MG63 (cell line): ENCODE measurements at regions not wholly inside any gene's neighbourhood (a gene's known extent, or its start where the extent isn't known, plus 50 kb on each side); places are given as distances from the start of the nearest gene placed in this dataset.

Source experiments
- DNase-seq: peaks from one replicate; pipeline ENCODE4 v3.0.0-alpha.2; 2020
- H3K27me3 ChIP-seq: fragments of 250-450 bp; sonication (Bioruptor Pico); 2 replicates; pipeline ENCODE4 v1.5.1; 2020; ENCODE audit warnings: mild to moderate bottlenecking, moderate library complexity
- H3K36me3 ChIP-seq: fragments of 250-450 bp; sonication (Bioruptor Pico); 2 replicates; pipeline ENCODE4 v1.5.1; 2020; ENCODE audit warnings: mild to moderate bottlenecking, moderate library complexity
- H3K4me3 ChIP-seq: fragments of 250-450 bp; sonication (Bioruptor Pico); 2 replicates; pipeline ENCODE4 v1.5.1; 2020; ENCODE audit warnings: mild to moderate bottlenecking, moderate library complexity
- H3K9me3 ChIP-seq: fragments of 250-450 bp; sonication (Bioruptor Pico); 2 replicates; pipeline ENCODE4 v1.5.1; 2020; ENCODE audit warnings: mild to moderate bottlenecking, moderate library complexity

DNA sequence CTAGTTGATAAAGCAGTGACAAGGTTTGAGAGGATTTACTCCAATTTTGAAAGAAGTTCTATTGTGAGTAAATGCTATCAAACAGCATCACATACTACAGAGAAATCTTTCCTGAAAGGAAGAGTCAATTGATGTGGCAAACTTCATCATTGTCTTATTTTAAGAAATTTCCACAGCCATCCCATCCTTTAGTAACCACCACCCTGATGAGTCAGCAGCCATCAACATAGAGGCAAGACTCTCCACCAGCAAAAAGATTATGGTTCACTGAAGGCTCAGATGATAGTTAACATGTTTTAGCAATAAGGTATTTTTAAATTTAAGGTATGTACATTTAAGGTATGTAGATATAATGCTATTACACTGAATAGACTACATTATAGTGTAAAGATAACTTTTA lies 122.1 kb upstream of the ARHGAP5 start:
- Histone ChIP-seq H3K27me3 (no peaks in the 10 kb centered on the region), H3K36me3 (no peaks in the 10 kb centered on the region), H3K9me3 (no peaks in the 10 kb centered on the region), H3K4me3 (no peak overlapping the region)
- no peak for DNase-seq

DNA sequence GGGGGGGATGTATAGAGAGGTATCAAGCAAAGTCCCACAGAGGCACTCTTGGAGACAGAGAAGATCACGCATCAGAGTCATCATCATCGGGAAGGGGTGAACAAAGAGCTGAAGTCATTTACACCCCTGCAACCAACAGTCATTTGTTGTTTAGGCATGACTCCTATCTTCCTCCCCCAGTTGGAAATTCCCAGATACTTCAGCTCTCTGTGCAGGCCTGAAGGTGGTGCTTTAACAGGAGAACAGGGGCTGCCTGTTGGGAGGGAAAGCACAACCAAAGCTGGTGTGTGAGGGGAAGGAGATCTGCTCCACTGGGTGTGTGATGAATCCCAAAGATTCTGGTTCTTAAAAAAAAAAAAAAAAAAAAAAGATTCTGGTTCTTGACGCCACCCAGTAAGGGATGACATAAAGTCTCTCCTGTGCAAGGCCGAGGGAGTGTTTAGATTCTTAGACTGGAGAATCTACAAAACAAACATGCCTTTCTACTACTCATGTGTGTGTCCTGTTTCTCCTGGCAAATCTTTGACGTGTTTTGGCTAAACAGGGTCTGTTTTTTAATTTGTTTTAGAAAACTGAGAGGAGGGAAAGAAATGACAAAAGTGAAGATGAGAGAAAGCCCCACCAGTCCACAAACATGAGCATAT lies 121.0 kb upstream of the ARHGAP5 start:
- H3K27me3 ChIP-seq = no peaks in the 10 kb centered on the region
- no peak overlapping the region for H3K4me3 ChIP-seq
- no peak for DNase-seq
- H3K36me3 ChIP-seq = no peaks in the 10 kb centered on the region
- H3K9me3 ChIP-seq = no peaks in the 10 kb centered on the region

DNA sequence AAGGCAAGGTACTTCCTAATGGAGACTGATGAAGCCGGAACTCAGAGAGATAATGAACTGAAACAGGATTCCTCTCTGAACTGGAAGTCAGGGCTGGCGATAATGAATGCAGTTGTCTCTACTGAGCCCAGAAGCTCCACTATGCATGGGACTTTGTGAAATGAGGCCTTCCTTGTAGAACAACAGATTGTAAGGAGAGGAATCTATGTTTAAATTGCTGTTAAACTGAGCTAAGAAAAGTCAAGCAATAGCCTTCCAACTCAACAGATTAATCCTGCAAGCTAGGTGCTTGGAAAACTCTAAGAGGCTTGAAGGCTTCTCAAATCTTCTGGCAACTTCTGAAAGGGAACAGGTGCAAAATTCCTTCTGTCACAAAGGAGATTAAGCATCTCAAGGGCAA lies 119.5 kb upstream of the ARHGAP5 start:
- no peaks in the 10 kb centered on the region for H3K36me3 ChIP-seq
- no peak for DNase-seq

DNA sequence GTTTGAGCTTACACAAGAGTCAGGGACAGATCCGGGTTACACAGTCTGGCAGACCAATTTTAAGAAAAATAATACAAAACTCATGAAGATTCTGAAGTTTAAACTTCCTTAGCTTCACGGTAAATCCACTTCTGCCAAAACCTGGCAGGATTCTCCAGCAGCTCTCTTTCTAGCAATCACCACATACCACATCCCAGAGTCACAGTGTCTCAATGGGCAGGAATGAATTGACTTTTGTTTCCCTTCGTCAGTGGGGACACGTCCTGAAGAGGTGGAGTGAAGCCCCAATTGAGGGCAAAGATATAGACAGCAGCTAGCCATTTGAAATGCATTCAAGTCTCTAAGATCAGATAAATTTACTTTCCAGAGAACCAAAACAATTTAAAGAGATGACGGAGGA lies 117.1 kb upstream of the ARHGAP5 start:
- no peaks in the 10 kb centered on the region for H3K27me3 ChIP-seq
- no peaks in the 10 kb centered on the region for H3K36me3 ChIP-seq
- no peaks in the 10 kb centered on the region for H3K9me3 ChIP-seq
- H3K4me3 ChIP-seq = no peak overlapping the region
- DNase-seq = no peak

More for the DNA sequence above, 119.5 kb upstream of the ARHGAP5 start:
- Histone ChIP-seq H3K27me3 (no peaks in the 10 kb centered on the region), H3K4me3 (no peak overlapping the region), H3K9me3 (no peaks in the 10 kb centered on the region)

DNA sequence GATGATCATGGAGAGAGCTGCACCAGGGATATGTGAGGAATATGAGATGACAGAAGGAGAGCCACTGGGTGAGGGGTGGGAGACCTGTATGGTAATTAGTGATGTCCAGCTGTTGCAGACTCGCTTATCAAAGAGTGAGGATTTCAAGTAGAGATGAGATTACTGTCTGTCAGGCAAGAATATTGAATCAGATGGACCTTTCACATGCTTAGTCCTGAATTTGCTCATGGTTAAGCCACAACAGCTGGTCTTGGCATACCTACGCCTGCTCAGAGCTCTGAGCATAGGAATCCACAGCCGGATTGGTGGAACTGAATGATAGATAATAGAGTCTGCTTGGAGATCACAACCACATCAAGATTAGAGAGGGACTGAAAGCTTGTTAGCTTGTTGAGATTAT lies 115.2 kb upstream of the ARHGAP5 start:
- H3K4me3 ChIP-seq = no peak overlapping the region
- H3K9me3 ChIP-seq = no peaks in the 10 kb centered on the region
- no peaks in the 10 kb centered on the region for H3K27me3 ChIP-seq
- no peak for DNase-seq
- no peaks in the 10 kb centered on the region for H3K36me3 ChIP-seq

DNA sequence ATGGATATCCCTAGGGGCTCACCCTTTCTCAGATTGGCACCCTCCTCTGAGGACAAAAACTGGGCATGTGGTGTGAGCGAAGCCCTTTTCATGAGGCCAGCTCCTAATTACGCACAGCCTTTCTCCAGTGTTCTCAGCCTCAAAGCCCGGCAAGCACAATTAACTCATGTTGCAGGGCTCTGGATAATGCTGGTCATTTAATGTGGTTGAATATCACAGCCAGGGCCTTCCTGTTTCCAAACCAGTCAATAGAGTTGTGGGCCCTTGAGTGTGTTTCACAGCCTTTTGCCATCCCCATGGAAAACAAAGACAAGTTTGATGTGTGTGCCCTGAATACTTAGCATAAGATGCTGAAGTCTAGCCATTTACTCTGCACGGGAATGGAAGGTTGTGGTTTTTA lies 114.2 kb upstream of the ARHGAP5 start:
- H3K9me3 ChIP-seq = no peaks in the 10 kb centered on the region
- DNase-seq = no peak

DNA sequence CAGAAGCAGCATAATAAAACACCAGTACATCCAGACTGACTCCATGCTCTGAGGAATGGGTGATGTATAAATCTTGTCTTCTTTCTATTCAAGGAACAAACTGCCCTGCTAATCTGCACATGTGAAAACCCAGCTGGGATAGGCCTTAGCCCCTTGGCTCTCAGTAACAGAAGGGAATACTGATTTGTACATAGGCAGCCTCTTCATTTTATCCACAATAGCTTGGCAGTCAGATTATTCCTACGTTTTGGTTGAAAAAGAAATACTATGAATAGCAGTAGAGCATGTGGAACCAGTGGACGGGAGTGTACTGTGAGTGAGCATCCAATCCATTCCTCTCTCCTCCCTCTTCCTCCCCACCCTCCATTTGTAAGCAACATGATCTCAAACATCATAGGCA lies 113.5 kb upstream of the ARHGAP5 start:
- H3K27me3 ChIP-seq = no peaks in the 10 kb centered on the region
- no peak overlapping the region for H3K4me3 ChIP-seq
- no peaks in the 10 kb centered on the region for H3K36me3 ChIP-seq
- DNase-seq = no peak
- H3K9me3 ChIP-seq = no peaks in the 10 kb centered on the region

More for the DNA sequence above, 114.2 kb upstream of the ARHGAP5 start:
- Histone ChIP-seq H3K27me3 (no peaks in the 10 kb centered on the region), H3K36me3 (no peaks in the 10 kb centered on the region), H3K4me3 (no peak overlapping the region)

DNA sequence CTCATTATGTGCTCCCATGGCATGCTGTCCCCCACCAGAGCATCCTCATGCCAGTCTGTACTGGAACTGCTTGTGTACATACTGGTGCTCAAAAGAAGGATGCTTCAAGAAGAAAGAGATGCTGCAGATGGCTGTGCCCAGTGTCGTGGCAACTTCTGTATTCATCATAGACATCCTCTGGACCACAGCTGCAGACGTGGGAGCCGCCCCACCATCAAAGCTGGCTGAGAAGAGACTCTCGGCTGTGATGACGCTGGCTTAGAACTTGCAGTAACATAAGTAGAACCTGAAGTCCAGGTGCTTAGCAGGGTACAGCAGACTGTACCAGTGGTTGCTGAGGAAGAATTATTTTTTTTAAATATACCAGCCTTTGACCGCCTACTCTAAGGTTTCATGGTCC lies 112.6 kb upstream of the ARHGAP5 start:
- H3K4me3 ChIP-seq = no peak overlapping the region
- no peak for DNase-seq
- no peaks in the 10 kb centered on the region for H3K27me3 ChIP-seq
- H3K36me3 ChIP-seq = no peaks in the 10 kb centered on the region
- H3K9me3 ChIP-seq = no peaks in the 10 kb centered on the region

DNA sequence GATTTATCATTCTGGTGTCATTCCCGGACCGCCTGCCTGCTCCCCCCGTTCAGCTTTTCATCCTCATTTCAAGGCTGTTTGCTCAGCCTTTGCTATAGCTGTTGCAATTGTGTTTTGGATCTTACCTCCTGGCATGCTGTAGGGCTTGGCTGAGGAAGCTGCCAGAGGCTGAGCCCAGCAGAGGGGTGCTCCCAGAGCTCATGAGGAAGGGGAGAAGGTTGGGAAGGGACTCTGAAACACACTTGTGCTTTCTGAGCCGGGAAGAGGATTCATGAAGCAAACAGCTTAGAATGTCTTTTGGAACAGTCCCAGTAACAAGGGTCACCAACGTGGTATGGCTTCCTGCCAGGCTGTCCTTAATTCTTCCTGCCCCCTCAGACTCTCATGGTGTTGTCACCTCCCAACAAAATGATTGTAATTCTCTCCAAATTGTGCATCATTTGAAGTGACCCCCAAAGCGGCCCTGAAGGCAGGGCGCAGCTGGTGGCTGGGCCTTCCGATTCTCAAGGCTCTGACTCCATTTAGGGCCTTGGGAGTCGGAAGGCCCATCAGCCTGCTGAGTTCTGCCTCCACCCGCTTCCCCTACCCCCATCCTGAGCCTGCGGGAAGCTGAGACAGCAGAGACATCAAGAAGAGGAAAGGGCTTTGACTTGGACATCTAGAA lies 111.9 kb upstream of the ARHGAP5 start:
- no peak for DNase-seq
- no peaks in the 10 kb centered on the region for H3K9me3 ChIP-seq
- H3K27me3 ChIP-seq = no peaks in the 10 kb centered on the region
- H3K4me3 ChIP-seq = no peak overlapping the region
- H3K36me3 ChIP-seq = no peaks in the 10 kb centered on the region

DNA sequence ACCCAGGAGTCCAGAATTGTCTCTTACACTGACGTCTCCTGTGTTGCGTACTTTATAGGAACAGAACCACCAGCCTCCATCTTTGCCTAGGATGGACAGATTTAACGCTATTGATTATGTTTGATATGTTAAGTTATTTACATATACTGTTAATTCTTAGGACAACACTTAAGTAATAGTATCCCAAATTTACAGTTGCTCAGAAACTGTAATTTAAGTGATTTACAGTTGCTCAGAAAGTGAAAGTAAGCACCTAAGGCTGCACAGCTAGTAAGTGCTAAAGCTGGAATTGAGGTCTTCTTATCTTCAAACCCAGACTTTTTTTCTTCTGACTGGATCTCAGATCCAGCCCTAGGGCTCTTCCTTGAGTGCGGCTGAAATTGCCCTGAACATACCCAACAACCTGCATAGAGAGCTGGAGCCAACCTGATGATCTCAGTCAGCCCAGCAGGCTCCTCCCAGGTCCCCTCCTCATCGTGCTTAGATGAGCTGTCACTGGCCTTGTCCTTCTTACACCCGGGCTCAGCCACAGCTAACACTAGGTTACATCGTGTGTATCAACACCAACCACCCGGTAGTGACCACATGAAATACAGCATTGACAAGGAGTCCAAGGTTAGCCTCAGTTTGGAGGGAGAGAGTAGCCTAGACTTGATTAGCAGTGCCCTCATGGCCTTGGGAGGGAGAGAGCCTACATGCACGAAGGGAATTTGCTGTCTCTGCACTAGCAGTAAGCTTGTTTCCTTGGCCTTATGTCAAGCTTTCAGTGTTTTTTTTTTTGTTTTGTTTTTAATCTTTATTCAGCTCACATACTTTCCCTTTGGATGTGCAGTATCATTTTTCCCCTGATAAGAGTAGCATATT lies 111.1 kb upstream of the ARHGAP5 start:
- Histone ChIP-seq H3K4me3 (no peak overlapping the region), H3K9me3 (no peaks in the 10 kb centered on the region; the same call in 1 of the 2 replicates), H3K36me3 (no peaks in the 10 kb centered on the region), H3K27me3 (no peaks in the 10 kb centered on the region)
- DNase-seq = no peak

DNA sequence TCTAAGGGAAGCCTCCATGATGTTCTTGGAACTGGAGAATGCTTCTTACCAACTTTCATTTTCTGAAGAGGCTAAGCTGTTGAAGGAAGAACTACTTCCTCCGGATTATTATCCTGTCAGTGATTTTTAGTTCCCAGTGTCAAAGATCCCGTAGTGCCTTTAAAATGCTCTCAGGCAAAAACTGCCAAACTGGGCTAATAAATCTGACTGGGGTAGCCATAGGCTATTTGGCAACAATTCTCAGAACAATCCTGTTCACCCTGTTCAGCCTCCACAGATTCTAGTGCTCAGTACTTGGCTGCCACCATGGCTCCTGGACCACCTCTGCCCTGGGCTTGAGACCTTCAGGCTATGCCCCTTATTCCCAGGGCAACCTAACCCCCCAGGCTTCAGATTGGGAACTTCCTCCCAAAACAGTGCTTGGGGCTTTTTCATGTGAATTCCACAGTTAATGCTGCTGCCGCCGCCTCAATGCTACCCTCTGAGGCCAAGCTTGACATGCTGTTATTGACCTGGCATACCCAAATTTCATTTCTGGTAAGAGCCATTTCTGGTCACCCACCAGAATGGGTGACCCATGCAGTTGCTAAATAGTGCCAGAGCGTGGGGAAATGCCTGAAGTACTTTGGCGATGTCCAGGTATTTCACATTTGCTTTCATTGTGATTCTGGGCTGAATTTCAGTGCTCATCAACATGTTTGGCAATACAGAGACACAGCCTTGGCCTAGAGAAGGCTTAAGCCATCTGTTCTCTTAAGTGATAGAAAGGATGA lies 110.0 kb upstream of the ARHGAP5 start:
- no peaks in the 10 kb centered on the region; the same call in 1 of the 2 replicates for H3K9me3 ChIP-seq
- no peak for DNase-seq
- H3K36me3 ChIP-seq = no peaks in the 10 kb centered on the region
- H3K27me3 ChIP-seq = no peaks in the 10 kb centered on the region
- no peak overlapping the region for H3K4me3 ChIP-seq

DNA sequence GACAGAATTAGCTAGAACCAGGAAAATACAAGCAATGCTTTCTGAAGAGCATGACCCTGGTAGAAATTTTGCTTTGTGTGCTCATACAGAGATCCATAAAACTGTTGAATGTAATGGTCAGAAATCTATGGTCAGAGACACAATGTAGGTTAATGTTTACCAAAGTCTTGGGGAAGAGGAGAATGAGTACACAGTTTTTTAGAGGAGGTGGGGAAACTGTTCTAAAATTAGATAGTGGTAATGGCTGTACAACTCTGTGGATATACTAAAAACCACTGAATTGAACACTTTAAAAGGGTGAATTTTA lies 109.5 kb upstream of the ARHGAP5 start:
- DNase-seq = no peak
- Histone ChIP-seq H3K9me3 (no peaks in the 10 kb centered on the region; the same call in 1 of the 2 replicates), H3K36me3 (no peaks in the 10 kb centered on the region), H3K27me3 (no peaks in the 10 kb centered on the region), H3K4me3 (no peak overlapping the region)

DNA sequence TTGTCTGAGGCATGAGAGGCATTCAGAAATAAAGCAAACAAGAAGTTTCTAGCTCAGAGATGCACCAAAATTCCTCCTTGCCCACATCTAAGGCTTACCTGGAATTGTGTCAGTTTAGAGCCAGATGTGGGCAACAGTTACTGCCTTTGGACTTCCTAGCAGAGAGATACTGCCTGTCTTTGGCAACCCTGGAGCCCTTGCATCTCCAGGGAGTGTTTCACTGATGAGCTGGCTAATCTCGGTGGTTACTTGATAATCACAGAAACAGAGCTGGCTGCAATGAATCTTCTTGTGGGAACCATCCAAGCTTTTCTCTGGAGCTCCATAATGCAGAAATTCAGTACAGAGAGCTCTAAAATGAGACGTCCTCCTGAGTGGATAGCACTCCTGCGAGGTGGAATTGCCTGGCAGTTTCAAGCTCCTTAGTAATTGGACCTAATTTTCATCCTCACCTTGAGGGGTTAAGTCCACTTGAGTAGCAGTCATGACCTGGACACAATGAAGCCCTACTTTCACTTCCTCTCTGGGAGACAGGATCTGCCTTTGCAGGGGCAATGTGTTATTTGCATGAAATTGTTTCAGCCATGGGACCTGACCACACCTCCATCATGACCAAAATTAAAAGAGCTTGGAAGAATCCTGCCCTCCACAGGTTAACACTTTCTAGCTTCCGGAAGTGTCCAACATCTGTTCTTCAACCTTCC lies 108.8 kb upstream of the ARHGAP5 start:
- DNase-seq = peak; percentile 46
- Histone ChIP-seq H3K27me3 (no peaks in the 10 kb centered on the region), H3K9me3 (no peaks in the 10 kb centered on the region; the same call in 1 of the 2 replicates), H3K4me3 (no peak overlapping the region), H3K36me3 (no peaks in the 10 kb centered on the region)

DNA sequence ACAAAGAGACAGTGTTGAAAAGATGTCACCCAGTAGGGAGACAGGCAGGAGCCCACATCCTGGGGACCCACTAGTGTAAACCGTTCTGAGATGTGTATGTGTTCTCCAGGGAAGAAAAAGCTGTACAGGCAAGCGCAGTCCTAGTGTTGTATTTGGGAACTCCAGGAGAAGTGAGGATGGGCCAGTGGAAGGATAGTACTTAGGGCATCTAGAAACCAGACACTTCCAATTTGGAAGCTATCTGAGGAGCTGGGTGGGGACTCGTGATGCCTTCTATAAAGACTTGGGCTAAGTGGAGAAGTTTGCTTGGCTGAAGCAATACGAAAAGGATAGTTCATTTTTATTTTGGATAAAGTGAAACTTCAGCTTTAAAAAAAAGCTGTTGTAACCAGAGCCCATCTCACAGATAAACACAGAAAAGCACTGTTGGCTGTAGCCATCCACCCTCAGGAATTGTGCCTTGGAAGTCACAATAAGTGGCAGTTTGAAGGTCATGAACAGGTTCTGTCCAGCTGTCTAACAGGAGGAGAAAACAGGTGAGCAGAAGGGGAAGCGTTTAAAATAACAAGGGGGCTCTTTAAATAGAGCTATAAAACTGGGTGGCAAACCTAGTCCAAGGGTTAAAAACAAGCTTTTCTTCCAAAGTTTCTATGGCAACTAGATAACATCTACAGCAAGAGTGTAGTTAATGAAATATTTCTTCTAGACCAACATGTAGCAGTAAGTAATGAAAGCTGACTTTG lies 108.0 kb upstream of the ARHGAP5 start:
- Histone ChIP-seq H3K4me3 (no peak overlapping the region), H3K27me3 (no peaks in the 10 kb centered on the region), H3K36me3 (no peaks in the 10 kb centered on the region), H3K9me3 (no peaks in the 10 kb centered on the region; the same call in 1 of the 2 replicates)
- no peak for DNase-seq

DNA sequence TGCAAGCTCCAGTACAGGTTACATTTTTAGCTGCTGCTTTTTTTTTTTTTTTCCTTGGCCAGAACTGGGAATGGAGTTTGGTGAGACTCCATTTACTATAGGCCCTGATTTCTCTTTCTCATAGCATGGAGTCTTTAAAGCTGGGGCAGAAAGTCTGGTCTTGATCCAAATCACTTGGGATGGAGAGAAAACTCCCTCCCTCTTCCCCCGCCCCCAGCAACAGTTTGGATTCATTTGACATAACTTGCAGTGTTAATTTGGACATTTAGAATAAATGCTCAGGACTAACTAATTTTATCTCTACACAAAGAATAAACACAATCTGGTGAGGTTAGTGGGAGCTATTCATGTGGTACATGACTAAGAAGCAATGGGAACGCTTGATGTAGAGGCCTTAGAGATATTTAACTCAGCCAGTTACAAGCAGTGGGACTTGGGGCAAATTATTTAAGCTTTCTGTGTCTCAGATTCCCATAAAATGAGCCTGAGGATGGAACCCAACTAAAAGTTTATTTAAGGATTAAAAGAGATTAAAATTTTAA lies 107.3 kb upstream of the ARHGAP5 start:
- Histone ChIP-seq H3K27me3 (no peaks in the 10 kb centered on the region), H3K9me3 (no peaks in the 10 kb centered on the region; the same call in 1 of the 2 replicates), H3K4me3 (no peak overlapping the region), H3K36me3 (no peaks in the 10 kb centered on the region)
- no peak for DNase-seq
